SK-N-SH treated with all-trans-retinoic acid at 6 μM for 48 hours (cell line): ENCODE measurements at regions not wholly inside any gene's neighbourhood (a gene's known extent, or its start where the extent isn't known, plus 50 kb on each side); places are given as distances from the start of the nearest gene placed in this dataset.

Experiments
- CSRNP3 ChIP-seq: fragments of 250-450 bp; sonication (Bioruptor Pico); IDR thresholded peaks from 2 replicates; pipeline ENCODE4 v1.5.1; 2021; ENCODE audit warnings: mild to moderate bottlenecking, moderate library complexity
- PPARA ChIP-seq: fragments of 250-450 bp; sonication (Bioruptor Pico); IDR thresholded peaks from 2 replicates; pipeline ENCODE4 v1.5.0; 2020; ENCODE audit warnings: mild to moderate bottlenecking, borderline replicate concordance

- TF ChIP-seq CSRNP3: no peak
- TF ChIP-seq PPARA (CRISPR knock-in tag): no peak
Observed at GRCh38 chr3:161598639-161599038, 102.0 kb downstream of the OTOL1 start.
